ENCODE measurements at regions not wholly inside any gene's neighbourhood (a gene's known extent, or its start where the extent isn't known, plus 50 kb on each side); places are given as distances from the start of the nearest gene placed in this dataset.

DNA sequence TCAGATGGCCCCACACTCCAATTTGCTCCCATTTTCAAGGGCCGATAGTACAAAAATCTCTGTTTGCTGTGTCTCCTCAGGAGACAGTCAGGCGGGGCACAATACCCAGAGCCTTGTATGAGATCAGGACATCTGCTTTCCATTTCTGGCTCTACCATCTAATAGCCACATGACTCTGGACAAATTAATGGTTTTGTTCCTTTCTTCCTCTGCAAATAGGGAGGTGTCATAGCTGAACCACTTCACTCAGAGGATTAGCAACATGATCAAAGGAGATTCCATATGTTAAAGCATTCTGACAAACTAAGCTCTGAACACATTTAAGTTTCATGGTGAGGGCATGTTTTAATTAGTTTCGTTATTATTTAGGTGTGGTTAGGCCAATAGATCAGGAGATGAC lies 602.1 kb upstream of the SYT4 start:
- no peaks in the 10 kb centered on the region for H3K36me3 ChIP-seq
- in situ Hi-C loops (cut with MboI; ENCODE audit: low sequenced_read_pairs in 4 of 4) (no loop called here), intact Hi-C loops (cut with DNase I; ENCODE audit: low total_unique reads) (no loop called here)
- ATAC-seq (no peak), DNase-seq (no peak)
- no peak for TF ChIP-seq POLR2A (IDR thresholded peaks at IDR 0.05)
- TF ChIP-seq, protein P1, sequence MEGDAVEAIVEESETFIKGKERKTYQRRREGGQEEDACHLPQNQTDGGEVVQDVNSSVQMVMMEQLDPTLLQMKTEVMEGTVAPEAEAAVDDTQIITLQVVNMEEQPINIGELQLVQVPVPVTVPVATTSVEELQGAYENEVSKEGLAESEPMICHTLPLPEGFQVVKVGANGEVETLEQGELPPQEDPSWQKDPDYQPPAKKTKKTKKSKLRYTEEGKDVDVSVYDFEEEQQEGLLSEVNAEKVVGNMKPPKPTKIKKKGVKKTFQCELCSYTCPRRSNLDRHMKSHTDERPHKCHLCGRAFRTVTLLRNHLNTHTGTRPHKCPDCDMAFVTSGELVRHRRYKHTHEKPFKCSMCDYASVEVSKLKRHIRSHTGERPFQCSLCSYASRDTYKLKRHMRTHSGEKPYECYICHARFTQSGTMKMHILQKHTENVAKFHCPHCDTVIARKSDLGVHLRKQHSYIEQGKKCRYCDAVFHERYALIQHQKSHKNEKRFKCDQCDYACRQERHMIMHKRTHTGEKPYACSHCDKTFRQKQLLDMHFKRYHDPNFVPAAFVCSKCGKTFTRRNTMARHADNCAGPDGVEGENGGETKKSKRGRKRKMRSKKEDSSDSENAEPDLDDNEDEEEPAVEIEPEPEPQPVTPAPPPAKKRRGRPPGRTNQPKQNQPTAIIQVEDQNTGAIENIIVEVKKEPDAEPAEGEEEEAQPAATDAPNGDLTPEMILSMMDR (IDR thresholded peaks at IDR 0.05 in 4 of 5, conservative IDR thresholded peaks at IDR 0.05 in 1 of 5): no peak
- H3K9me3 ChIP-seq: no peaks in the 10 kb centered on the region
- no peaks in the 10 kb centered on the region for H3K27me3 ChIP-seq
- H3K4me3 ChIP-seq: no peak overlapping the region
- peaks cover 0 to 4% of the 10 kb centered on the region in 2 donors for H3K4me1 ChIP-seq
- no peak overlapping the region for H3K27ac ChIP-seq

DNA sequence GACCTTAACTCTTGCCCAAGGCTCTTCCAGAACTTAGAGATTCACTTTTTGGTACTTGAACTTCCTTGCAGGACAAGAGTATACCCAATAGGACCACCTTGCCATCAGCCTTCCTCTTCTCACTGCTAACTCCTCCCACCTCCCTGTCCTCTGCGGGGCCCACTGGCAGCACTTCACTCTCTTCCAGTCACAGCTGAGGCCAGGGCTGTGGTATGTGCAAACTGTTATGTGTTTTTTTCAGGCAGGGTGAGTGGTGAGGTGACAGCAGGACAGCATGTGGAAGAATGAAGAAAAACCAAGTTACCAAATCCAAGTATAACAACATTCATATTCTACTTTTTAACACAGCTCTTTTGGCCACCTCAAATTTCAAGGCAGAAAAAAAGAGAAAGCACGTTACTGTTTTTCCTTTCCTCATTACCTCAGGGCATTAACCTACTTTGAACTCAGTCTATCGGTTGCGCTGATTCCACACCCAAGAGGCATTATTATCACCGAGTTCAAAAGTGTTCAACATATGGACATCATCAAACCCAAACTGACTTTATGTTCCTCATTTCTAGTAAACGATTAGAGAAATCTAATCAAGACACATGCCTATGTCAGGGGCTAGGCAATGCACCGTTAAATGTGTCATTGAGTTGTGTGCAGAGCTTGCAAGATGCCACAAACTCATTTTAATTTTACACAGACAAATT lies 605.2 kb upstream of the SYT4 start:
- no peaks in the 10 kb centered on the region for H3K9me3 ChIP-seq
- H3K4me1 ChIP-seq: no peaks in the 10 kb centered on the region
- ATAC-seq (peak in 1 of 2 donors; percentile 36), DNase-seq (peak in 1 of 2 donors; percentile 17)
- TF ChIP-seq POLR2A (IDR thresholded peaks at IDR 0.05): no peak
- TF ChIP-seq, protein P1 (IDR thresholded peaks at IDR 0.05 in 4 of 5, conservative IDR thresholded peaks at IDR 0.05 in 1 of 5): no peak
- intact Hi-C loops (cut with DNase I; ENCODE audit: low total_unique reads) (no loop called here), in situ Hi-C loops (cut with MboI; ENCODE audit: low sequenced_read_pairs in 4 of 4) (no loop called here)
- H3K36me3 ChIP-seq: no peaks in the 10 kb centered on the region
- no peaks in the 10 kb centered on the region for H3K27me3 ChIP-seq
- H3K27ac ChIP-seq: no peak overlapping the region
- H3K4me3 ChIP-seq: no peak overlapping the region

DNA sequence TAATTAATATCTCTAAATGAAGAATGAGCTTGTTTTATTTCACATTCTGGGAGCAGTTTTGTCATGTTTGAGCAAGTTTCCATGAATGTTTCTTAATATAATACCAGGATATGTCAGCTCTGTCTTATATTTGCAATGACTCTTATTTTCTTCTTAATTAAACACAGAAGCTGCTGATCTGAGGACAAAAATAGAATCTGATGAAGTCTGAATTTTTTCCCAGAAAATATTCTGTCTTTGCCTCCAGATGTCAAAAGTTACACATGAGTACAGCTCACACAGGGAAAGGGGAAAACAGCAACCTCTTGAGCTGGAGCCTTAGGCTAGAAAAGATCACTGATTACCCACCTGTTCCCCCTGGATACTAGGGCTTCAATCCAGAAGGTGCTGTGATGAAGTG lies 606.6 kb upstream of the SYT4 start:
- no peaks in the 10 kb centered on the region for H3K27me3 ChIP-seq
- in situ Hi-C loops (cut with MboI; ENCODE audit: low sequenced_read_pairs in 4 of 4): no loop called here
- H3K4me1 ChIP-seq: no peaks in the 10 kb centered on the region
- DNase-seq (no peak), ATAC-seq (no peak)
- no peaks in the 10 kb centered on the region for H3K36me3 ChIP-seq
- TF ChIP-seq POLR2A (IDR thresholded peaks at IDR 0.05): no peak
- TF ChIP-seq, protein P1 (IDR thresholded peaks at IDR 0.05 in 4 of 5, conservative IDR thresholded peaks at IDR 0.05 in 1 of 5): no peak
- H3K4me3 ChIP-seq: no peak overlapping the region
- no peak overlapping the region for H3K27ac ChIP-seq
- intact Hi-C loops (cut with DNase I; ENCODE audit: low total_unique reads): no loop called here
- H3K9me3 ChIP-seq: no peaks in the 10 kb centered on the region

DNA sequence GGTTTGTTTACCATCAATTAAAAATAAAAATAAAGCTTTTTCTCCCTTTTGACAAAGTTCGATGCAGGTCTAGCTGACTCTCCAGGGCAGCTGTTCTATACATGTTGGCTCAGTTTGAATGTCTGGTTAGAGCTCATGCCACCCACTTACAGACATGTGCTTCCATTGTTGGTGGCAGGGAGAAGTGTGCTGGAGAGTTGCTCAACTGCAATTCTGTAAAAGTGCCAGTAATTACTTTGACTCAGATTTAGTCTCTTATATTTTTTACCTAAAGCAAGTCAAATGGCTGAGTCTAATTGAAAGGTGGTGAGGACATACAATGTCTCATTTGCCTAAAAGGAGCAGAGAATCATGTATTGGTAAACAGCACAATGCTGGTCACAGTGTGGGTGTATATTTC lies 609.1 kb upstream of the SYT4 start:
- ATAC-seq (no peak), DNase-seq (no peak)
- in situ Hi-C loops (cut with MboI; ENCODE audit: low sequenced_read_pairs in 4 of 4) (no loop called here), intact Hi-C loops (cut with DNase I; ENCODE audit: low total_unique reads) (no loop called here)
- H3K9me3 ChIP-seq: no peaks in the 10 kb centered on the region
- TF ChIP-seq, protein P1 (IDR thresholded peaks at IDR 0.05 in 4 of 5, conservative IDR thresholded peaks at IDR 0.05 in 1 of 5): no peak
- no peak for TF ChIP-seq POLR2A (IDR thresholded peaks at IDR 0.05)
- H3K27ac ChIP-seq: no peak overlapping the region
- H3K36me3 ChIP-seq: no peaks in the 10 kb centered on the region
- H3K4me3 ChIP-seq: no peak overlapping the region
- H3K27me3 ChIP-seq: no peaks in the 10 kb centered on the region
- H3K4me1 ChIP-seq: no peaks in the 10 kb centered on the region

DNA sequence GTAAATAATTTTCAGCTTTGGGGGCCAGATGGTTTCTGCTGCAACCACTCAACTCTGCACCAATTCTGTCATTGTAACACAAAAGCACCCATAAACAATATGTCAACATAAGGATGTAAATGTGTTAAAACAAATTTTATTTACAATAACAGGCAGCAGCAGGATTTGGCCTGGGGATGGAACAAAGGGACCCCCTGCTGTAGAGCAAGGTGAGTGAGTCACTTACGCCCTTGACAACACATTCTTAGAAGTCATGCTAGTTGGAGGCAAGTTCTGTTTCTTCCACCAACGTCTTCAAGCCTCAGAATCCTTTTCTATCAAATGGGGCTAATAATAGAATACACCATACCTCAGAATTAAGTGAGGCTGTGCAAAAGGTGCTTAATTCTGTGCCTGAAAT lies 610.2 kb upstream of the SYT4 start:
- Histone ChIP-seq H3K4me3 (no peak overlapping the region), H3K27ac (no peak overlapping the region), H3K9me3 (no peaks in the 10 kb centered on the region), H3K4me1 (no peaks in the 10 kb centered on the region), H3K27me3 (no peaks in the 10 kb centered on the region), H3K36me3 (no peaks in the 10 kb centered on the region)
- no peak for DNase-seq
- intact Hi-C loops (cut with DNase I; ENCODE audit: low total_unique reads): no loop called here
- no peak for ATAC-seq
- in situ Hi-C loops (cut with MboI; ENCODE audit: low sequenced_read_pairs in 4 of 4): no loop called here
- TF ChIP-seq POLR2A (IDR thresholded peaks at IDR 0.05): no peak
- TF ChIP-seq, protein P1 (IDR thresholded peaks at IDR 0.05 in 4 of 5, conservative IDR thresholded peaks at IDR 0.05 in 1 of 5): no peak
